Amniotic stem cell (primary cell): ENCODE measurements at regions not wholly inside any gene's neighbourhood (a gene's known extent, or its start where the extent isn't known, plus 50 kb on each side); places are given as distances from the start of the nearest gene placed in this dataset.

ENCODE experiments used
- DNase-seq: peaks from one replicate; lab custom pipeline; 2025; lab: John Stamatoyannopoulos, UW

GRCh38 chr3:35488526-35488925 is 150.8 kb upstream of the ARPP21 start:
- DNase-seq: no peak

- DNase-seq: no peak
Measured at GRCh38 chr3:35492841-35493240, 146.5 kb upstream of the ARPP21 start.

- DNase-seq: no peak
Measured at GRCh38 chr3:35498506-35499210, 140.7 kb upstream of the ARPP21 start.

- DNase-seq: no peak
Measured at GRCh38 chr3:35500641-35501350, 138.5 kb upstream of the ARPP21 start.

- DNase-seq: no peak
Measured at GRCh38 chr3:35502699-35503098, 136.6 kb upstream of the ARPP21 start.

- DNase-seq: no peak
Measured at GRCh38 chr3:35505181-35505580, 134.1 kb upstream of the ARPP21 start.

GRCh38 chr3:35505772-35506171 is 133.6 kb upstream of the ARPP21 start:
- DNase-seq: no peak

GRCh38 chr3:35519936-35520335 is 119.4 kb upstream of the ARPP21 start:
- DNase-seq: no peak

GRCh38 chr3:35521196-35521595 is 118.1 kb upstream of the ARPP21 start:
- no peak for DNase-seq

GRCh38 chr3:35522450-35522849 is 116.9 kb upstream of the ARPP21 start:
- no peak for DNase-seq

GRCh38 chr3:35523074-35523473 is 116.3 kb upstream of the ARPP21 start:
- no peak for DNase-seq

GRCh38 chr3:35523838-35524237 is 115.5 kb upstream of the ARPP21 start:
- DNase-seq: no peak

- DNase-seq: no peak
Measured at GRCh38 chr3:35524856-35525255, 114.5 kb upstream of the ARPP21 start.

- DNase-seq: no peak
Measured at GRCh38 chr3:35528728-35529127, 110.6 kb upstream of the ARPP21 start.

- no peak for DNase-seq
Measured at GRCh38 chr3:35529337-35529736, 110.0 kb upstream of the ARPP21 start.

- no peak for DNase-seq
Measured at GRCh38 chr3:35537265-35537664, 102.1 kb upstream of the ARPP21 start.

- DNase-seq: no peak
Measured at GRCh38 chr3:35544976-35545375, 94.3 kb upstream of the ARPP21 start.

- DNase-seq: no peak
Measured at GRCh38 chr3:35549690-35550089, 89.6 kb upstream of the ARPP21 start.

GRCh38 chr3:35562141-35562540 is 77.2 kb upstream of the ARPP21 start:
- no peak for DNase-seq

- DNase-seq: no peak
Measured at GRCh38 chr3:35565048-35565447, 74.3 kb upstream of the ARPP21 start.
